ENCODE measurements at regions not wholly inside any gene's neighbourhood (a gene's known extent, or its start where the extent isn't known, plus 50 kb on each side); places are given as distances from the start of the nearest gene placed in this dataset.

- no peak for TF ChIP-seq ZNF274 (IDR thresholded peaks at IDR 0.05; ENCODE audit: low read depth, low read length)
- no peak overlapping the region for H3K4me3 ChIP-seq (ENCODE audit: low read length)
These were observed 172.8 kb upstream of the RASA1 start for GRCh38 chr5:87094833-87095232.

GRCh38 chr5:87095787-87096186 is 171.9 kb upstream of the RASA1 start:
- TF ChIP-seq ZNF274 (IDR thresholded peaks at IDR 0.05; ENCODE audit: low read depth, low read length): no peak
- H3K4me3 ChIP-seq (ENCODE audit: low read length): no peak overlapping the region

GRCh38 chr5:87097664-87098063 is 170.0 kb upstream of the RASA1 start:
- H3K4me3 ChIP-seq (ENCODE audit: low read length): no peak overlapping the region
- TF ChIP-seq ZNF274 (IDR thresholded peaks at IDR 0.05; ENCODE audit: low read depth, low read length): no peak

DNA sequence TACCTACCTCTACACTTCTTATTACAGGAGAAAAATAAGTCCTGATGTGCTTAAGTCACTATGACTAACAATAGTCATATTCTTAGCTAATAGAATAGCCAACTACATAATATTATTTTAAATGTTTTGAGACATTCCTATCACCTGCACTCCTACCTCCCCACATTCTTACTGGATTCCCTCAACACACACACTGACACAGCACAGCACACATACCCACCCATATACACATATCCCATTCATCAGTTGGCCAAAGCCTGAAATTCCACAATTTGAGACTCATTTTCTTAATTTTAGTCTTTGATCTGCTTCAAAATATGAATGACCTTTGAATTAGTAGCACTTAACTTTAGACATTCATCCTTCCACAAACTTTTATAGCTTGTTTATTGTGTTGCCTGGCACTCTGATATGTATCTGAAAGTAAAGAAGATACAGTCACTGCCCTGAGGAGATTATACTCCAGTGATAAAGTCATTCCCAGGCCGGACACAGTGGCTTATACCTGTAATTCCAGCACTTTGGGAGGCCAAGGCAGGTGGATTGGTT is 168.3 kb upstream of the RASA1 start:
- H3K4me3 ChIP-seq (ENCODE audit: low read length): no peak overlapping the region
- no peak for TF ChIP-seq ZNF274 (IDR thresholded peaks at IDR 0.05; ENCODE audit: low read depth, low read length)

DNA sequence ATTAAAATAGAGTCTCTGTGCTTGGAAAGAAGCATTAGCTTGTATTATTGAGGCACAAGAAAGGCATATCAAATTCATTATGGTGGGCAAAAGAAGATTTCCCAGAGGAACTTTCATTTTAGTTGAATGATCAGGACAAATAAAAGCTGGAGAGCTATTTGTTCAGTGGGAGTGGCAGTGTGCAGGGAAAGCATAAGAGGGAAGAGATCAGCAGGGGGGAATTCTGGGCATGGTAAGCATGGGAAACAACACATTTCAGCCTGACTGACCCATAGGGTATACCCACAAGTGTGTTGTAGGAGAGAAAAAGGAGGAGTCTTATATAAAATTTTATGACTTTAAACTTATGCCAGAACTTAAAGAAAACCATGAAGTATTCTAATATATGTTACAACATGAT is 167.7 kb upstream of the RASA1 start:
- no peak for TF ChIP-seq ZNF274 (IDR thresholded peaks at IDR 0.05; ENCODE audit: low read depth, low read length)
- H3K4me3 ChIP-seq (ENCODE audit: low read length): no peak overlapping the region

DNA sequence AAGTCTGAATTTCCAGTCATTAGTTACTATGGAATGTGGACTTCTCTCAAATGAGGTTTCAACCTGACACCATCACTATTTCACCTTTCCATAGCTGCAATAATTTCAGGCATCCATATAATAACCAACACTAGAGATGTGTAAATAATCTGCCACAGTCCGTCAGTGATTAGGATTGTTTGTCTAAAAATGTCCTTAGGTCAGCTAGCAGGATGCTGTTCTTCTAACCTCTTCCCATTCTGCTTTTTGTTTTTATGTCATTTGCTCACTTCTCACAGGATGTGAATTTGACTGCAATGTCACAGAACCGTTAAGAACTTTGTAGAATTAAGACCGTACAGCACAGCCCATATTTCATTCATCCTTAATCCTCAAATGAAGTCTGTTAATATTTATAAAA is 166.4 kb upstream of the RASA1 start:
- no peak for TF ChIP-seq ZNF274 (IDR thresholded peaks at IDR 0.05; ENCODE audit: low read depth, low read length)
- no peak overlapping the region for H3K4me3 ChIP-seq (ENCODE audit: low read length)

DNA sequence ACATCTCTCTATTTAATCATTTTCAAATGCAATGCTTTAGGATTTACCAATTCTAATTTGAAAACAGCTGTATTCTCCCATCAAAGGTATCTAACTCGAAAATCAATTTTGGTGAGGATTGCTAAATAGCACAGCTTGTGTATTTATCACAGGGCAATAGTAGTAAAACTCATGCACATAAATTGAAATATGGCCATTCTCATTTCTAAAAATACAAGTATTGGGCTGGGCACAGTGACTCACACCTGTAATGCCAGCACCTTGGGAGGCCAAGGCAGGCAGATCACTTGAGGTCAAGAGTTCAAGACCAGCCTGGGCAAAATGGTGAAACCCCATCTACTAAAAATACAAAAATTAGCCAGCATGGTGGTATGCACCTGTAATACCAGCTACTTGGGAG is 164.8 kb upstream of the RASA1 start:
- no peak overlapping the region for H3K4me3 ChIP-seq (ENCODE audit: low read length)
- TF ChIP-seq ZNF274 (IDR thresholded peaks at IDR 0.05; ENCODE audit: low read depth, low read length): no peak

GRCh38 chr5:87103616-87104287 is 163.9 kb upstream of the RASA1 start:
- no peak overlapping the region for H3K4me3 ChIP-seq (ENCODE audit: low read length)
- no peak for TF ChIP-seq ZNF274 (IDR thresholded peaks at IDR 0.05; ENCODE audit: low read depth, low read length)

DNA sequence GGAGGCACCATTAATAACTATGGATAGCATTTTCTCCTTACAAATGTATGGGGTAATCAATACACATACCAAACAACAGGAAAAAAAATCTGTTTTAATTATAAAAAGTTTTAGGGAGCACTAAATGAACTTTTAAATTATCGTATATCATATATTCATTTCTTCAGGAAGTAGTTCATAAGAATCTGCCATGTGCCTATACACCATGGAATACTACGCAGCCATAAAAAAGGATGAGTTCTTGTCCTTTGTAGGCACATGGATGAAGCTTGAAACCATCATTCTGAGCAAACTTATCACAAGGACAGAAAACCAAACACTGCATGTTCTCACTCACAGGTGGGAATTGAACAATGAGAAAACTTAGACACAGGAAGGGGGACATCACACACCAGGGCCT is 162.1 kb upstream of the RASA1 start:
- no peak overlapping the region for H3K4me3 ChIP-seq (ENCODE audit: low read length)
- no peak for TF ChIP-seq ZNF274 (IDR thresholded peaks at IDR 0.05; ENCODE audit: low read depth, low read length)

DNA sequence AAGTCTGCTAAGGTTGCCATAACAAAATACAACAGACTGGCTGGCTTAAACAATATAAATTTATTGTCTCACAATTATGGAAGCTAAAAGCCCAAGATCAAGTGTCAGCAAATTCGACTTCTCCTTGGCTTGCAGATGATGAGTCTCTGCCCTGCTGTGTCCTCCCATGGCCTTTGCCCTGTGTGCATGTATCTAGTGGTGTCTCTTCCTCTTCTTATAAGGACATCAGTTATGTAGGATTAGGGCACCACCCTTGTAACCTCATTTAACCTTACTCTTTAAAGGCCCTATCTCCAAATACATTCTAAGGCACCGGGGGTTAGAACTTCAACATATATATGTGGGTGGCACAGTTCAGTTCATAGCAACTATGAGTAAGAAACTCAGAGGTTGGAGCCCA is 157.9 kb upstream of the RASA1 start:
- no peak for TF ChIP-seq ZNF274 (IDR thresholded peaks at IDR 0.05; ENCODE audit: low read depth, low read length)
- H3K4me3 ChIP-seq (ENCODE audit: low read length): no peak overlapping the region

DNA sequence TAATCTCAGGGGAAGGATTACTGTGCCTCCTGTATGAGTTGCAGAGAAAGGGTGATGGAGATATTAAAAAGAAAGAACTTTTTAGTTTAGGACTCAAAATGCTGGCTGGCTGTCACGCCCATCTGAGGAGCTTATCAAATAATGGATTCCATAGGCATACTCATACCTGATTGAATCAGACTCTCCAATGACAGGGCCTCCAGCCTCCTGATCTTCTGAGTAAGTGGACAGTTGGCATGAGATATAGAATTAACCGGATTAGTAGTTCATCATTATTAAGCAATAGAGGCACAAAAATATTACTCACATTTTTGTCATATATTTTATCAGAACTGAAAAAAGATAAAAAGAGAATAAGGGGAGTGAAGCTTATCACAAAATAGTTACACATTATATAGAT is 157.0 kb upstream of the RASA1 start:
- no peak for TF ChIP-seq ZNF274 (IDR thresholded peaks at IDR 0.05; ENCODE audit: low read depth, low read length)
- H3K4me3 ChIP-seq (ENCODE audit: low read length): no peak overlapping the region

- H3K4me3 ChIP-seq (ENCODE audit: low read length): no peak overlapping the region
- no peak for TF ChIP-seq ZNF274 (IDR thresholded peaks at IDR 0.05; ENCODE audit: low read depth, low read length)
These were observed 153.8 kb upstream of the RASA1 start for GRCh38 chr5:87113861-87114260.

GRCh38 chr5:87114631-87115030 is 153.1 kb upstream of the RASA1 start:
- TF ChIP-seq ZNF274 (IDR thresholded peaks at IDR 0.05; ENCODE audit: low read depth, low read length): no peak
- H3K4me3 ChIP-seq (ENCODE audit: low read length): no peak overlapping the region

GRCh38 chr5:87115839-87116364 is 151.8 kb upstream of the RASA1 start:
- H3K4me3 ChIP-seq (ENCODE audit: low read length): no peak overlapping the region
- no peak for TF ChIP-seq ZNF274 (IDR thresholded peaks at IDR 0.05; ENCODE audit: low read depth, low read length)

DNA sequence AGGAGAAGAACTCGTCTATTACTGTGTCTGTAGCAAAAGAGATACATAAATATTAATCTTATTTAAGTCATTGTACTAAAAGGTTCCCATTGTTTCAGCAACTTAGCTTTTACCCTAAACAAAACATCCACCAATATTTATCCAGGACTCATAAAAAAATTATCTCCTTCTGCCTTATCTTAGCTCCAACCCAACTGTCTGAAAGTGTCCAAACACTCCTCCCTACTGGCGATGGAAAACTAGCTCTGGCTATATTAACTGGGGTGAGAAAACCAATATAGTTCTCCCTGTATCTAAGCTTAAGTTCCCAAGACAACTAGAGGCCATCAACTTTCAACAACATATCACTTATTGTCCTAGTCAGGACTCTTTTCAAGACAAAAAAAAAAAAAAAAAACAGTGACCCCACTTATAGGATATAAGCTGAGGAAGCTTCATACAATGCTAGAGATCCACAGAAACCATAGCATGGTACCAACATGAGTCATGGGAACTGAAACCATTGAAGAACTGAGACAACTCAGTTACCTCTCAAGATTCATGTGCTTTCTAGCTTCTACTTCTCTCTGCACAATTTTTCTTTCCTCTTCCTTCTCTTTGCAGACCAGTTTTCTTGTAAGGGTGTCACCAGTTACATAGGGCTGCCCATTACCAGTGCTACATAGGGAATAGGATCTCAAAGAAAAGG is 150.7 kb upstream of the RASA1 start:
- H3K4me3 ChIP-seq (ENCODE audit: low read length): no peak overlapping the region
- TF ChIP-seq ZNF274 (IDR thresholded peaks at IDR 0.05; ENCODE audit: low read depth, low read length): no peak

All from GM08714 (cell line).